ENCODE measurements at regions not wholly inside any gene's neighbourhood (a gene's known extent, or its start where the extent isn't known, plus 50 kb on each side); places are given as distances from the start of the nearest gene placed in this dataset.

- H3K4me3 ChIP-seq (ENCODE audit: low read depth, low read length) = no peak overlapping the region
- no peaks in the 10 kb centered on the region for H3K9me3 ChIP-seq (ENCODE audit: severe bottlenecking)
- no peak for TF ChIP-seq CTCF (IDR thresholded peaks at IDR 0.05; ENCODE audit: low read depth, low read length)
- H3K36me3 ChIP-seq = no peaks in the 10 kb centered on the region
- H3K27me3 ChIP-seq (ENCODE audit: insufficient read depth, low read depth, severe bottlenecking) = no peaks in the 10 kb centered on the region
- no peak overlapping the region for H3K27ac ChIP-seq
- DNase-seq = no peak
These were observed 204.2 kb downstream of the NFKBIZ start for GRCh38 chr3:102053375-102053989.

DNA sequence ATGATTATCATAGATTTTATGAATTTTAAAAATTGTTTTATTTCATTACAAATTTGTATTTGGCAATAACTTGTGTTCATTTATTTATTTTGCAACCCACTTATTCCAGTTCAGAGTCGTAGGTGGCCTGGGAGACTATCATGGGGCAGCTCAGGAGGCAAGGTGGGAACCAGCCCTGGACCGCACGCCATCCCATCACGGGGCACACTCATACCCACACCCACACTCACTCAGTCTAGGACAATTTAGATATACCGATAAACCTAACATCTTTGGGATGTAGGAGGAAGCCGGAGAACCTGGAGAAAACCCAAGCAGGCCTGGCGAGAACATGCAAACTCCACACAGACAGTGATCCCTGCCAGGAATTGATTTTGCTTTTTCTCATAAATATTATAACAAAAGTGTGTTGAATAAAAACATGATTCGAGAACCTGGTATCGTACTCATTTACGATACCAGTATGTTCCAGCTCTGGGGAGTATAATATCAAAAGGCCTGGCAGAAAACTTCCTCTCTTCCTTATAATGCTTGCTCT, 205.3 kb downstream of the NFKBIZ start:
- Histone ChIP-seq H3K36me3 (no peaks in the 10 kb centered on the region), H3K27me3 (ENCODE audit: insufficient read depth, low read depth, severe bottlenecking) (no peaks in the 10 kb centered on the region), H3K27ac (no peak overlapping the region), H3K9me3 (ENCODE audit: severe bottlenecking) (no peaks in the 10 kb centered on the region), H3K4me3 (ENCODE audit: low read depth, low read length) (no peak overlapping the region)
- no peak for DNase-seq
- TF ChIP-seq CTCF (IDR thresholded peaks at IDR 0.05; ENCODE audit: low read depth, low read length) = no peak

DNA sequence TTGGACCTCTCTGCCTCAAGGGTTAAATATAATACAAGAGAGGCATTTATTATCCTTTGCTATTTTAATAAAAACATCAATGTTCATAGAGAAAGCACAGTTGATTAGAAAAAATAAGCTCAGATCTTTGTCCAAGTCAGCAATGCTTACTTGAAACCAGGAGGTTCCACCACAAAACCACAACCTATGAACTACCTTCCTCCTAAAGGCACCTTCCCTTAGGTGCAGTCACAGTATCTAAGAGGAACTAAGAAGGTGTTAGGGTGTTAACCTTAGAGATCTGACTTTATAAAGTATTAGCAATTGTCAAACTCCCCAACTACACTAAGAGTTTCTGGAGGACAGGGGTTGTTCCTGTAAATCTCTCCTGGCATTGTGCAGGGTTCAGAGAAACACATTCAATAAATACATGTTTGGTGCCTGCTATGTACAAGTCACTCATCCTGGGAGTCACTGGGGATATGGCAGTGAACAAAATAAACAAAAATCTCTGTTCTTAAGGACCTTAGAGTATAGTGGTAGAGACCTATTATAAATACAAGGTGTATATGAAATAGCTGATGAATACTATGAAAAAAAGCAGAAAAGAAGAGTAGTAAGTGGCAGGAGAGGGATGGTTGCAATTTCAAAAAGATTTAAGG, 208.6 kb downstream of the NFKBIZ start:
- no peak for TF ChIP-seq CTCF (IDR thresholded peaks at IDR 0.05; ENCODE audit: low read depth, low read length)
- Histone ChIP-seq H3K4me3 (ENCODE audit: low read depth, low read length) (no peak overlapping the region), H3K36me3 (no peaks in the 10 kb centered on the region), H3K9me3 (ENCODE audit: severe bottlenecking) (no peaks in the 10 kb centered on the region), H3K27ac (no peak overlapping the region), H3K27me3 (ENCODE audit: insufficient read depth, low read depth, severe bottlenecking) (no peaks in the 10 kb centered on the region)
- no peak for DNase-seq

GRCh38 chr3:102059145-102059943, 210.0 kb downstream of the NFKBIZ start:
- Histone ChIP-seq H3K27ac (no peak overlapping the region), H3K36me3 (no peaks in the 10 kb centered on the region), H3K27me3 (ENCODE audit: insufficient read depth, low read depth, severe bottlenecking) (no peaks in the 10 kb centered on the region), H3K9me3 (ENCODE audit: severe bottlenecking) (no peaks in the 10 kb centered on the region), H3K4me3 (ENCODE audit: low read depth, low read length) (no peak overlapping the region)
- no peak for TF ChIP-seq CTCF (IDR thresholded peaks at IDR 0.05; ENCODE audit: low read depth, low read length)
- DNase-seq = no peak

GRCh38 chr3:102060814-102061213, 211.5 kb downstream of the NFKBIZ start:
- DNase-seq = no peak
- no peaks in the 10 kb centered on the region for H3K36me3 ChIP-seq

More at GRCh38 chr3:102060814-102061213, 211.5 kb downstream of the NFKBIZ start:
- H3K27me3 ChIP-seq (ENCODE audit: insufficient read depth, low read depth, severe bottlenecking) = no peaks in the 10 kb centered on the region
- no peak overlapping the region for H3K27ac ChIP-seq
- H3K4me3 ChIP-seq (ENCODE audit: low read depth, low read length) = no peak overlapping the region
- TF ChIP-seq CTCF (IDR thresholded peaks at IDR 0.05; ENCODE audit: low read depth, low read length) = no peak
- no peaks in the 10 kb centered on the region for H3K9me3 ChIP-seq (ENCODE audit: severe bottlenecking)
